MM.1S (cell line): ENCODE measurements at regions not wholly inside any gene's neighbourhood (a gene's known extent, or its start where the extent isn't known, plus 50 kb on each side); places are given as distances from the start of the nearest gene placed in this dataset.

Experiments used
- CTCF ChIP-seq: fragments of 300-600 bp; sonication (generic); IDR thresholded peaks from 2 replicates; pipeline ENCODE4 v1.5.1; 2016; ENCODE audit warnings: antibody characterized with exemption, low read length, mixed read lengths
- EZH2 ChIP-seq: fragments of 300-600 bp; sonication (generic); optimal IDR thresholded peaks from 2 replicates; pipeline ENCODE3; 2017; ENCODE audit warnings: low read depth, mild to moderate bottlenecking, antibody characterized with exemption, low read length, mixed read lengths

- TF ChIP-seq CTCF: no peak
- TF ChIP-seq EZH2: no peak
Measured at GRCh38 chrX:51035746-51036145, 125.2 kb downstream of the BMP15 start.
